SW480 (cell line): ENCODE measurements at regions not wholly inside any gene's neighbourhood (a gene's known extent, or its start where the extent isn't known, plus 50 kb on each side); places are given as distances from the start of the nearest gene placed in this dataset.
"Not testable (repeated sequence)": the region's sequence is repeated elsewhere in the genome, so short reads cannot be mapped to it uniquely, and the experiment has no call there.

Experiments used
- DNase-seq: peaks from one replicate; pipeline ENCODE4 v3.0.0-alpha.2; 2016; ENCODE audit warnings: low spot score

DNA sequence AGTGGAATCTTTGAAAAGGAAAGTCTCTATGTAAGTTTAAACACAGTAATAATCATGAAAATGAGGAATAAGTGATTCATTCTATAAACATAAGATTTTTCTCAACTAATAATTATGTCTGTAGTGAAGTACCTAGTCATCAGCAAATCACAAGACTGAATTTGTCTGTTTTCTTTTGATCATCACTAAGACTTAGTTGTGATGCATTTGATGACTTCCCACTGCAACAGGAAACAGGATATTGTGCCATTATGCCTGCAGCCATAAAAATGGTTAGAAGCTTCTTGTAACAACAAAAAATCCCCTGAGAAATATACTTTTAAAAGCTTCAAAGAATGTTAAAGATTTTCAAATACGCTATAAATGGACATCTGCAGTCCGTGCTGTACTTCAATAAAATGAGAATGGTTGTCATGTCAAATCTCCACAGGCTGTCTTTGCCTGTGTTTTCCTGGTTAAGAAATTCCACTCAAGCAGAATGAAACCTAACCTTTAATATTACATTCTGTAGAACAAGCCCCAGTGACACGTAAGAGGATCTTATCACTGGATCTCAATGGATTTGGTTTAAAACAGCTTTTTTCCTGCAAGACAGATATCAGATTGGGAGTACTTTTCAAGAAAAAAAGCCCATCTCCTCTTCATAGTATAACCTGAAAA, 1262.3 kb upstream of the PHF14 start:
- DNase-seq, result no peak

- peak; percentile 14 for DNase-seq
Observed at GRCh38 chr7:9718071-9718661, 1255.5 kb upstream of the PHF14 start.

DNA sequence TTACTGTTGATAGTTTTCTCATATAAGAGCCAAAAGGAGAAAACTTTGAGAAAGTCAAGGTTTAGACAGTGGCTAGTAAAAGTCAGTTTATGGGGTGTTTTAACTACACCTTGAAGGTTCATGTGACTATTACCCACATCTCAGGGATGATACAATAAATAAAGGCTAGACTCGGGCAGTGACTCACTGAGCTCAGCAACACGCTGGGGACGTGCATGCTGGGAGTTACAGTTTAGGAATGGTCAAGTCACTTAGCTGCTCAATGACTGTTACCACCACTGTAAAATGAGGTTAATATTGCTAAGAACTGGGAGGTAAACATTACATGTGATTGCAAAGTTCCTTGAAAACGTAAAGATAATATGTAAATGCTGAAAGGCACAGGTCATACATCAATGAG, 1254.4 kb upstream of the PHF14 start:
- DNase-seq, result no peak

DNA sequence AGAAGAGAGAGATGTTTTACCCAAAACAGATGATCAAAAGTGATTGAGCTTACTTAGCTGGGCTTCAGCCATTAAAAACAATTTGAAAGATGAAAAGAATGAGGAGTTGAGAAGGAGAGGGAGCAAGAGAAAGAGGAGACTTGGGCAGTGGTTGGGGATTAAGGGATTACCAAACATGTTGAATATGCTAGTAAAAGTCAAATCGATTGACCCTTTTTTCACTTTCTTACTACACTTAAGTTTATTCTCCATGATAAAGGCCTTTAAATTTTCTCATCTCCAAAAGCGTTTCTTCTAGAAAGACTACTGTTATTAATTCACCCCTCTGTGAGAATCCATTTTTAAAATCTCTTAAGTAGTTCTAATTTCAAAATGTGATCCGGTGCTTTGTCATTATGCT, 1254.0 kb upstream of the PHF14 start:
- no peak for DNase-seq

DNA sequence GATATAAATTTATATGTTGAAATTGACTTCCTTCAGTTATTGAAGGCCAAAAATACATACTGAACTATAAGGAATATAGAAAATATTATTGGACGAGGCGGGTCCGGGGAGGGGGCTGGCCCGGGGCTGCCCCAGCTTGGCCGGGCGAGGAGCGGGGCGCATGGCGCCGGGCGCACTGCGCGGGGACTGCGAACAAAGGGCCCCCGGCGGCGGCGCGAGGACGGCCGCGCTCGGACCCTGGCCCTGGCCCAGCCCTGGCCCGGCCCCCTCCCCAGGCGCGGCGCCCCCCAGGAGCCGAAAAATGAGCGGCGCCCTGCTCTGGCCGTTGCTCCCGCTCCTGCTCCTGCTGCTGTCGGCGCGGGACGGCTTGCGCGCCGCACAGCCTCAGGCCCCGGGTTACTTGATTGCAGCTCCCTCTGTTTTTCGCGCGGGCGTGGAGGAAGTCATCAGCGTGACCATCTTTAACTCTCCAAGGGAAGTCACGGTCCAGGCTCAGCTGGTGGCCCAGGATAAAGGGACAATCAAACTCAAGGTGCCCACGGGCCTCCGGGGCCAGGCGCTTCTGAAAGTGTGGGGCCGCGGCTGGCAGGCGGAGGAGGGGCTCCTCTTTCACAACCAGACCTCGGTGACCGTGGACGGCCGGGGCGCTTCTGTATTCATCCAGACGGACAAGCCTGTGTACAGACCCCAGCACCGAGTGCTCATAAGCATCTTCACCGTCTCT, 1247.6 kb upstream of the PHF14 start:
- DNase-seq, result not testable (repeated sequence)

DNA sequence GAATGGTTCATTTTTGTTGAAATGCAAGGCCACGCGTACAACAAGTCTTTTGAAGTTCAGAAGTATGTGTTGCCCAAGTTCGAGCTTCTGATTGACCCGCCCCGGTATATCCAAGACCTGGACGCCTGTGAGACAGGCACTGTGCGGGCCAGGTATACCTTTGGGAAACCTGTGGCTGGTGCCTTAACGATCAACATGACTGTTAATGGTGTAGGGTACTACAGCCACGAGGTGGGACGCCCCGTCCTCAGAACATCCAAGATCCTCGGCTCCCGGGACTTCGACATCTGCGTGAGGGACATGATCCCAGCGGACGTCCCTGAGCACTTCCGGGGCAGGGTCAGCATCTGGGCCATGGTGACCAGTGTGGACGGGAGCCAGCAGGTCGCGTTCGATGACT, 1246.9 kb upstream of the PHF14 start:
- not testable (repeated sequence) for DNase-seq

DNA sequence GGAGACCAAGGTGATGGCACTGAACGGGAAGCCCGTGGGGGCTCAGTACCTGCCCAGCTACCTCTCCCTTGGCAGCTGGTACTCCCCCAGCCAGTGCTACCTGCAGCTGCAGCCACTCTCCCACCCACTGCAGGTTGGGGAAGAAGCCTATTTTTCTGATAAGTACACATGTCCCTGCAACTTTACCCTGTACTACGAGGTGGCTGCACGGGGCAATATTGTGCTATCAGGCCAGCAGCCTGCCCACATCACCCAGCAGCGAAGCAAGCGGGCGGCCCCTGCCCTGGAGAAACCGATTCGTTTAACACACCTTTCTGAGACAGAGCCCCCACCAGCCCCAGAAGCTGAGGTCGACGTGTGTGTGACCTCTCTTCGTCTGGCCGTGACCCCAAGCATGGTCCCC, 1246.2 kb upstream of the PHF14 start:
- not testable (repeated sequence) for DNase-seq

GRCh38 chr7:9728014-9728657, 1245.5 kb upstream of the PHF14 start:
- DNase-seq, result not testable (repeated sequence)

- no peak for DNase-seq
Observed at GRCh38 chr7:9752033-9752432, 1221.6 kb upstream of the PHF14 start.

GRCh38 chr7:9761224-9761623, 1212.4 kb upstream of the PHF14 start:
- no peak for DNase-seq

DNA sequence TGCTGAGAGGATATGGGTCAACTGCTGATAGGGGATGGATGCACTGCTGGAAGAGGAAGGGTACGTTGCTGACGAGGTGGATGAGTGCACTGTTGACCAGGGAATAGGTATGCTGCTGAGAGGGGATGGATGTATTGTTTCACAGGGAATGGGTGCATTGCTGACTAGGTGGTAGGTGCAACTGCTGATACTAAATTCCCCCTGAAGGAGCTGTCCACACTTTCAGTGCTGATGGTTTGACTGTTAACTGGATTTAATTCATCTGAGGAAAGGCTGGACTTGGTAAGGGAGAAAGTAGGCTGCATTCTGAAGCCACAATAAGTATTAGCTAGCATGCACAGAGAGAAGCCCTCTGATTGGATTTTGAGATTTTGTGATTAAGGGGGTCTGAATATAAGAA, 1196.8 kb upstream of the PHF14 start:
- DNase-seq, result no peak

DNA sequence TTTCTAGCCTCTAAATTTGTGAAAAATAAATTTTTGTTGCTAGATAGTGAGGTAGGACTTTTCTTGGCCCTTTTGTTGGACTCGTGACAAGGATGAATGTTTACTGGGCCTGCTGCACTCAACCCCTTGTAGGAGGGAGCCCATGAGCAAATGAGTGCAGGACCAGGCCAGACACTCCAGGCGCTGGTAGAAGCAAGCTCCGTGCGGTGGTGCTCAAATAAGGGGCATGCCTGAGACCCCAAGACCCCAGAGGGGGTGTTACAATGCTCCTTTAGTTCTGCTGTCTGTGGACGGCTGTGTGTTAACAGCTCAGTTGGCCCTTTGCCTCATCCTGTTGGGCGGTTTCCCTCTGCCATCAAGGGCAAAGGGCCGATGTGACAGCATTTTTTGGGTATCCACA, 1195.3 kb upstream of the PHF14 start:
- DNase-seq, result no peak

DNA sequence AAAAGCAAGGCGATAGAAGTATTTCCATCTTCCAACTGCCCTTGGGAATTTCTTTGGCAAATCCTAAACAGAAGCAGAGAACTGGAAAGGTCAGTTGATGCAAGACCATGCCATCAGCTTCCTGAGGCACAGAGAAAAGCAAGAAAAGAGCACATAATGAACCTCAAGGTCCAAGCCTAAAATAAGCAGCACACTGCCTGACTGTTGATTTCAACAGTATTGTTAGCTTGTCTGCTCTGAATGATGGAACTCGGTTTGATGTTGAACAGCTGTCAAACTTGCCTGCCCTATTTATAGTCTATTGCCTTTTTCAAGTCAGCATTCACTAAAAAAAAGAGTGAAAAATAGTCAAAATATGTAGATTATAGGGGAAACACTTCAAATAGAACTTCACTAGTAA, 1192.0 kb upstream of the PHF14 start:
- DNase-seq, result no peak

- no peak for DNase-seq
Observed at GRCh38 chr7:9782275-9782674, 1191.4 kb upstream of the PHF14 start.

GRCh38 chr7:9785211-9785610, 1188.5 kb upstream of the PHF14 start:
- DNase-seq, result no peak

- no peak for DNase-seq
Observed at GRCh38 chr7:9796241-9796640, 1177.4 kb upstream of the PHF14 start.

DNA sequence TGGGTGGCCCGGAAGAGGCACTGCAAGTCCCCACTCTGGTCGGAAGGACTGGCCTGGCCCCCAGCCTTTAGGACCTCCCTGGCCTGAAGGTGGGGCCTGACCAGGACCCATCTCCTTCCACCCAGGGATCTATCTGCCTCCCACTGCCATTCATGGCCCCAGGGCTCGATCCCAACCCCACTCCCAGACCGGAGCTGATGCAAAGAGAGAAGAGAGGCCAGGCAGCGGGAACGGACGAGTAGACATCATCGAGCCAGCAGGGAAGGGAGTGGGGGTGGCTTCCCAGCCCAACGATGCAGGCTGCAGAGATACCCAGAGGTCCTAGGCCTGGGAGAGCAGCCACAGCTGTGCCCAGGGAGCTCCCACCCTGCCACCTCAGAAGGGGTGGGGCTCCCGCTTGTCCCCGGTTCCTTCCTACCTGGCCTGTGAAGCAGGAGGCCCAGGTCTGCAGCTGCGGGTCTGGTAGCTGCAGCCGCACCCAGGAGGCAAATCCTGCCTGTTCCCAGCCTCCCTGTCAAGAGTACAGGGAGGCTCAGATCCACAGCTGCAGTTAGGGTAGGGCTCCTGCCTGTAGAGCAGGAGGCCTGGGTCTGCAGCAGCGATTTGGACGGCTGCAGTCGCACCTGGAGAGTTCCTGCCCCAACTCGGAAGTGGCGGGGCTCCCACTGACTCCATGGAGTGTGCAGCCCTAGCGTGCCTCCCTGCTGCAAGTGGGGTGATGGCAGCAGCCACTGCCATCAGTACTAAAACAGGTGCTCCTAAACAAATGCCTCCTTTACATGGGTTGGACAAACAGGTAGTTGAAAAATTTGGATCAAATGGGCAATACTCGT, 1151.0 kb upstream of the PHF14 start:
- DNase-seq, result no peak

GRCh38 chr7:9835199-9835598, 1138.5 kb upstream of the PHF14 start:
- no peak for DNase-seq

DNA sequence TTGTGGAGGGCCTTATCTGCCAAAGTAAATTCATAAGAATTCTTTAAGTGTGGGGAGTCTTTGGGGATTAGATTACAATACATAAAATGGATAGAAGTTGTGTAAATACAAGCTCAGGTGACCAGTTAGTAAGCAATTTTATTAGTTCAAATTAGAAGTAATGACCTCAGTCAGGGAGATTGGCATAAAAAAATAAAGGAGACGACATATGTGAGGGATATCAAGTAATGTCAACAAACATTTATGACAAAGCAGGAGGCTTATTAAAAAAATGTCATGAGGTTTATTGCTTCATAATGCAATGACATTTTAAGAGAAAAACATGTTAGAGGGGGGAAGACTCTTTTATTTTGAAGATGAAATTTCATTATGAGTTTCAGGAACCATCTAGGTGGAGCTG, 1137.0 kb upstream of the PHF14 start:
- no peak for DNase-seq

GRCh38 chr7:9842301-9842700, 1131.4 kb upstream of the PHF14 start:
- DNase-seq, result no peak

DNA sequence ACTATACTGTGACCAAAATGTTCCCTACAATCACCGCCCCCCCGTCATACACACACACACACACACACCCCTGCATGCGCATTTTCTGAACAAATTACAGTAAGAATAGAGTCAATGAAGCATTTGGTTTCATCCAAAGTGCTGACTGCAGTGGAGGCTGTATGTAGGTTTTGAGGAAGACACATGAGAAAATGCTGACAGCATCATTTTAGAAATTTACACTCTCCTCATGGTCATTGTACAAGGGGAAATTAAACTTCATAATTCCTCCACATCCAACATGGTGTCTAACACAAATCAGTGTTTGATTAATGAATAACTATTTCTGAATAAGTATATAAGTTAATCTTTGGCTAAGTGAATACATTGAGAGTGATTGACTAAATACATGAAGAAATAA, 1126.8 kb upstream of the PHF14 start:
- DNase-seq, result no peak

DNA sequence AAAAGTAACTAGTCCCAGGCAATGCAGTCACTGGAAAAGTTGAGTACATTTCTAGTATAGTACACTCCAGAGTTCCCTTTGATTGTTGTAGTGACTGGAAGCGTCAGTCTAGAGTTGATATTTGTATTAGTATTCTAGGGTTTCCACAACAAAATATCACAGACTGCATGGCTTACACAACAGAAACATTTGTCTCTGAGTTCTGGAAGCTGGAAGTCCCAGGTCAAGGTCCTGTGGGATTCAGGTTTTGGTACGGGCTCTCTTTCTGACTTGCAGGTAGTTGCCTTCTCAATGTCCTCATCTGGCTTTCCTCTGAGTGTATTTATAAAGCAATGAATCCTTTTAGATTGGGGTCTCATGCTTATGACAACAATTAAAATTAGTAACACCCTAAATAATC, 1119.1 kb upstream of the PHF14 start:
- no peak for DNase-seq
